NCI-H2227 treated with DMSO at 0.1 percent for 48 hours (cell line): ENCODE measurements at regions not wholly inside any gene's neighbourhood (a gene's known extent, or its start where the extent isn't known, plus 50 kb on each side); places are given as distances from the start of the nearest gene placed in this dataset.
"Not testable (repeated sequence)": the region's sequence is repeated elsewhere in the genome, so short reads cannot be mapped to it uniquely, and the experiment has no call there.

Source experiments
- DNase-seq: peaks from one replicate; lab custom pipeline; 2025; lab: John Stamatoyannopoulos, UW

GRCh38 chr2:17133052-17133671, 385.1 kb downstream of the RAD51AP2 start:
- DNase-seq, result no peak

- DNase-seq, result not testable (repeated sequence)
These were observed 387.6 kb downstream of the RAD51AP2 start for GRCh38 chr2:17130627-17131026.

- DNase-seq, result no peak
These were observed 392.1 kb downstream of the RAD51AP2 start for GRCh38 chr2:17125989-17126620.

GRCh38 chr2:17124575-17125318, 393.5 kb downstream of the RAD51AP2 start:
- DNase-seq, result peak; percentile 63

GRCh38 chr2:17122887-17123501, 395.2 kb downstream of the RAD51AP2 start:
- DNase-seq, result no peak

- no peak for DNase-seq
These were observed 402.8 kb downstream of the RAD51AP2 start for GRCh38 chr2:17115466-17115865.

GRCh38 chr2:17115042-17115441, 403.2 kb downstream of the RAD51AP2 start:
- no peak for DNase-seq

GRCh38 chr2:17107871-17108270, 410.4 kb downstream of the RAD51AP2 start:
- DNase-seq, result no peak

- DNase-seq, result no peak
These were observed 411.1 kb downstream of the RAD51AP2 start for GRCh38 chr2:17107151-17107550.

- DNase-seq, result no peak
These were observed 411.8 kb downstream of the RAD51AP2 start for GRCh38 chr2:17106418-17106817.

GRCh38 chr2:17104454-17104853, 413.8 kb downstream of the RAD51AP2 start:
- no peak for DNase-seq

GRCh38 chr2:17101596-17101995, 416.6 kb downstream of the RAD51AP2 start:
- DNase-seq, result no peak

- no peak for DNase-seq
These were observed 417.1 kb downstream of the RAD51AP2 start for GRCh38 chr2:17101091-17101490.

- DNase-seq, result no peak
These were observed 422.9 kb downstream of the RAD51AP2 start for GRCh38 chr2:17095340-17095739.

- DNase-seq, result no peak
These were observed 424.5 kb downstream of the RAD51AP2 start for GRCh38 chr2:17093712-17094111.

- DNase-seq, result no peak
These were observed 421.4 kb upstream of the CYRIA start for GRCh38 chr2:17086990-17087389.

GRCh38 chr2:17085546-17086202, 420.0 kb upstream of the CYRIA start:
- no peak for DNase-seq

- DNase-seq, result no peak
These were observed 419.2 kb upstream of the CYRIA start for GRCh38 chr2:17084877-17085276.

- DNase-seq, result peak; percentile 30
These were observed 418.3 kb upstream of the CYRIA start for GRCh38 chr2:17083902-17084301.

- DNase-seq, result no peak
These were observed 413.6 kb upstream of the CYRIA start for GRCh38 chr2:17079262-17079661.

GRCh38 chr2:17076533-17076932, 410.9 kb upstream of the CYRIA start:
- no peak for DNase-seq

- no peak for DNase-seq
These were observed 405.1 kb upstream of the CYRIA start for GRCh38 chr2:17070711-17071110.
